ENCODE measurements at regions not wholly inside any gene's neighbourhood (a gene's known extent, or its start where the extent isn't known, plus 50 kb on each side); places are given as distances from the start of the nearest gene placed in this dataset.

DNA sequence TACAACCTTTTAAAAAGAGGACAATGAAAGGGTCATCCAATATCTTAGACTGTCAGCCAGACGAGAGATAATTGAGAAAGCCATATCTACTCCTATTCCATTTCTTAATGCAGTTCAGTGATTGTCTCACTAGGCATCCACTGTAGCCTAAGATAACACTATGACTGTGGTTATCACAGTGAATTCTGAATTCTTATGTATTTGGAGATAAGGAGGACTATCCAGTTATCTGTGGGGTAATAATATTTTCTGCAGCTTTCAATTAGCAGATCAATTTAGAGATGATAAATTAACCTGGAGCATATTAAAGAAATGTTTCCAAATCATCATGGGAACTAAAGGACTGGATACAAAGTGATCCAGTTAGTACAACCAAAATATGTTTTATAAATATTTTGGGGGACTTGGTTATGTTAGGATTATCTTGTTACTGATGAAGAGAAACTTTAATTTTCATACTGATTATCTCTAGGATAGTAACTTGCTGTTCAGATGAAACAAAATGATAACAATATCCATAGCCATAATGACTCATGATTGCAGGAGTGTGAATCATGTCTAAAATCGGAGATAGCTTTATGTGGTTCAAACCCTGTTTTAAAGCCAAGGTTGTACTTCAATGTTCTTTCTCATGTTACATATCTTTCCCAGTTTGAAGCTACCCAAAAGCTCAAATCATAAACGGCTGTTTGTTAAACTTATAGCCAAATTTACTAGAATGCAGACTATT is 1152.0 kb downstream of the HACE1 start:
- TF ChIP-seq EP300 (conservative IDR thresholded peaks at IDR 0.05; ENCODE audit: poor library complexity, severe bottlenecking) (no peak), SMC3 (conservative IDR thresholded peaks at IDR 0.05; ENCODE audit: poor library complexity) (no peak), MXI1 (conservative IDR thresholded peaks at IDR 0.05; ENCODE audit: poor library complexity, severe bottlenecking) (no peak), TAF1 (IDR thresholded peaks at IDR 0.05; ENCODE audit: low read depth) (no peak), EZH2 (IDR thresholded peaks at IDR 0.05; ENCODE audit: borderline replicate concordance, insufficient read depth, low read length, poor library complexity, severe bottlenecking) (no peak), POLR2AphosphoS5 (IDR thresholded peaks at IDR 0.05) (no peak), RAD21 (conservative IDR thresholded peaks at IDR 0.05) (no peak)
- TF ChIP-seq, protein P1, sequence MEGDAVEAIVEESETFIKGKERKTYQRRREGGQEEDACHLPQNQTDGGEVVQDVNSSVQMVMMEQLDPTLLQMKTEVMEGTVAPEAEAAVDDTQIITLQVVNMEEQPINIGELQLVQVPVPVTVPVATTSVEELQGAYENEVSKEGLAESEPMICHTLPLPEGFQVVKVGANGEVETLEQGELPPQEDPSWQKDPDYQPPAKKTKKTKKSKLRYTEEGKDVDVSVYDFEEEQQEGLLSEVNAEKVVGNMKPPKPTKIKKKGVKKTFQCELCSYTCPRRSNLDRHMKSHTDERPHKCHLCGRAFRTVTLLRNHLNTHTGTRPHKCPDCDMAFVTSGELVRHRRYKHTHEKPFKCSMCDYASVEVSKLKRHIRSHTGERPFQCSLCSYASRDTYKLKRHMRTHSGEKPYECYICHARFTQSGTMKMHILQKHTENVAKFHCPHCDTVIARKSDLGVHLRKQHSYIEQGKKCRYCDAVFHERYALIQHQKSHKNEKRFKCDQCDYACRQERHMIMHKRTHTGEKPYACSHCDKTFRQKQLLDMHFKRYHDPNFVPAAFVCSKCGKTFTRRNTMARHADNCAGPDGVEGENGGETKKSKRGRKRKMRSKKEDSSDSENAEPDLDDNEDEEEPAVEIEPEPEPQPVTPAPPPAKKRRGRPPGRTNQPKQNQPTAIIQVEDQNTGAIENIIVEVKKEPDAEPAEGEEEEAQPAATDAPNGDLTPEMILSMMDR (IDR thresholded peaks at IDR 0.05; ENCODE audit: poor library complexity, severe bottlenecking): no peak
- TF ChIP-seq, protein P2, sequence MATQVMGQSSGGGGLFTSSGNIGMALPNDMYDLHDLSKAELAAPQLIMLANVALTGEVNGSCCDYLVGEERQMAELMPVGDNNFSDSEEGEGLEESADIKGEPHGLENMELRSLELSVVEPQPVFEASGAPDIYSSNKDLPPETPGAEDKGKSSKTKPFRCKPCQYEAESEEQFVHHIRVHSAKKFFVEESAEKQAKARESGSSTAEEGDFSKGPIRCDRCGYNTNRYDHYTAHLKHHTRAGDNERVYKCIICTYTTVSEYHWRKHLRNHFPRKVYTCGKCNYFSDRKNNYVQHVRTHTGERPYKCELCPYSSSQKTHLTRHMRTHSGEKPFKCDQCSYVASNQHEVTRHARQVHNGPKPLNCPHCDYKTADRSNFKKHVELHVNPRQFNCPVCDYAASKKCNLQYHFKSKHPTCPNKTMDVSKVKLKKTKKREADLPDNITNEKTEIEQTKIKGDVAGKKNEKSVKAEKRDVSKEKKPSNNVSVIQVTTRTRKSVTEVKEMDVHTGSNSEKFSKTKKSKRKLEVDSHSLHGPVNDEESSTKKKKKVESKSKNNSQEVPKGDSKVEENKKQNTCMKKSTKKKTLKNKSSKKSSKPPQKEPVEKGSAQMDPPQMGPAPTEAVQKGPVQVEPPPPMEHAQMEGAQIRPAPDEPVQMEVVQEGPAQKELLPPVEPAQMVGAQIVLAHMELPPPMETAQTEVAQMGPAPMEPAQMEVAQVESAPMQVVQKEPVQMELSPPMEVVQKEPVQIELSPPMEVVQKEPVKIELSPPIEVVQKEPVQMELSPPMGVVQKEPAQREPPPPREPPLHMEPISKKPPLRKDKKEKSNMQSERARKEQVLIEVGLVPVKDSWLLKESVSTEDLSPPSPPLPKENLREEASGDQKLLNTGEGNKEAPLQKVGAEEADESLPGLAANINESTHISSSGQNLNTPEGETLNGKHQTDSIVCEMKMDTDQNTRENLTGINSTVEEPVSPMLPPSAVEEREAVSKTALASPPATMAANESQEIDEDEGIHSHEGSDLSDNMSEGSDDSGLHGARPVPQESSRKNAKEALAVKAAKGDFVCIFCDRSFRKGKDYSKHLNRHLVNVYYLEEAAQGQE (IDR thresholded peaks at IDR 0.05; ENCODE audit: borderline replicate concordance): no peak
- no peak overlapping the region for H3K27ac ChIP-seq (ENCODE audit: low read length)
- H3F3A ChIP-seq (ENCODE audit: insufficient read depth, low read length, poor library complexity, severe bottlenecking): no peaks in the 10 kb centered on the region
- H3K4me3 ChIP-seq (ENCODE audit: low read length): no peak overlapping the region
- no peaks in the 10 kb centered on the region for H3K9me3 ChIP-seq (ENCODE audit: low read length)
- no peak overlapping the region for H2AFZ ChIP-seq (ENCODE audit: low read depth, low read length)
- H3K36me3 ChIP-seq (ENCODE audit: insufficient read depth, low read length): no peaks in the 10 kb centered on the region
- H3K4me2 ChIP-seq (ENCODE audit: low read length): no peak overlapping the region
- H3K9ac ChIP-seq (ENCODE audit: low read length): no peak overlapping the region
- no peaks in the 10 kb centered on the region for H3K9me2 ChIP-seq (ENCODE audit: insufficient read depth, low read length)
- H3K27me3 ChIP-seq (ENCODE audit: insufficient read depth, low read depth, low read length): no peaks in the 10 kb centered on the region
- no peaks in the 10 kb centered on the region for H3K79me2 ChIP-seq (replicated peaks; ENCODE audit: insufficient read depth, low read length)
- no peaks in the 10 kb centered on the region for H4K20me1 ChIP-seq (ENCODE audit: insufficient read depth)

DNA sequence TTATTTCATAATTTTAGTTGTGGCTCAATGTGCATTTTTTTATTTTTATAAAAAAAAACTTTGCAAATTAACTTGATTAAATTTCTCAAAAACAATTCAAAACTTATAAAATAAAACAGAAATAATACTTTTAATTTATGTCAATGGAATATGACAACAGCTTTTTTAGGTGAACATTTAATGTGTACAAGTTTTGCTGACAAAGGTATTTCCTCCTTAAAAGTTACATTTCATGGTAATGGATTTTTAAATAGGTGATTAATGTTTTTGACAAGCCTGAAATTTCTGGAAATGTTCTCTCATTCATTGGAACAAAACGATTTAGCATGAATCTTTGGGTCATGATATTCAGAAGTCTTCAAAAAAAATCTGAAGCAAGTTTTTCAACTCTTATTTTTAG is 1160.0 kb downstream of the HACE1 start:
- Histone ChIP-seq H3K9me2 (ENCODE audit: insufficient read depth, low read length) (no peaks in the 10 kb centered on the region), H3K9me3 (ENCODE audit: low read length) (no peaks in the 10 kb centered on the region), H4K20me1 (ENCODE audit: insufficient read depth) (no peaks in the 10 kb centered on the region), H3K27ac (ENCODE audit: low read length) (no peak overlapping the region), H3K79me2 (replicated peaks; ENCODE audit: insufficient read depth, low read length) (no peaks in the 10 kb centered on the region), H3K36me3 (ENCODE audit: insufficient read depth, low read length) (no peaks in the 10 kb centered on the region), H3F3A (ENCODE audit: insufficient read depth, low read length, poor library complexity, severe bottlenecking) (peaks cover 4% of the 10 kb centered on the region), H2AFZ (ENCODE audit: low read depth, low read length) (no peak overlapping the region), H3K4me3 (ENCODE audit: low read length) (no peak overlapping the region), H3K27me3 (ENCODE audit: insufficient read depth, low read depth, low read length) (no peaks in the 10 kb centered on the region), H3K4me2 (ENCODE audit: low read length) (no peak overlapping the region), H3K9ac (ENCODE audit: low read length) (no peak overlapping the region)
- TF ChIP-seq, protein P2 (IDR thresholded peaks at IDR 0.05; ENCODE audit: borderline replicate concordance): no peak
- TF ChIP-seq SMC3 (conservative IDR thresholded peaks at IDR 0.05; ENCODE audit: poor library complexity) (no peak), TAF1 (IDR thresholded peaks at IDR 0.05; ENCODE audit: low read depth) (no peak), POLR2AphosphoS5 (IDR thresholded peaks at IDR 0.05) (no peak), EZH2 (IDR thresholded peaks at IDR 0.05; ENCODE audit: borderline replicate concordance, insufficient read depth, low read length, poor library complexity, severe bottlenecking) (no peak), EP300 (conservative IDR thresholded peaks at IDR 0.05; ENCODE audit: poor library complexity, severe bottlenecking) (no peak), RAD21 (conservative IDR thresholded peaks at IDR 0.05) (no peak), MXI1 (conservative IDR thresholded peaks at IDR 0.05; ENCODE audit: poor library complexity, severe bottlenecking) (no peak)
- TF ChIP-seq, protein P1 (IDR thresholded peaks at IDR 0.05; ENCODE audit: poor library complexity, severe bottlenecking): no peak
